Activated naive CD8-positive, alpha-beta T cell (primary cell): ENCODE measurements at regions not wholly inside any gene's neighbourhood (a gene's known extent, or its start where the extent isn't known, plus 50 kb on each side); places are given as distances from the start of the nearest gene placed in this dataset.

Source experiments
- H3K27ac Mint-ChIP-seq: one replicate; pipeline ENCODE4 v1.8.0; 2021; ENCODE audit warnings: mixed read lengths
- H3K27me3 Mint-ChIP-seq: one replicate; pipeline ENCODE4 v1.8.0; 2021; ENCODE audit warnings: mixed read lengths
- H3K36me3 Mint-ChIP-seq: one replicate; pipeline ENCODE4 v1.8.0; 2021; ENCODE audit warnings: mixed read lengths
- H3K4me1 Mint-ChIP-seq: one replicate; pipeline ENCODE4 v1.8.0; 2021; ENCODE audit warnings: low read depth, mixed read lengths
- H3K4me3 Mint-ChIP-seq: one replicate; pipeline ENCODE4 v1.8.0; 2021; ENCODE audit warnings: mild to moderate bottlenecking, mixed read lengths
- H3K9me3 Mint-ChIP-seq: one replicate; pipeline ENCODE4 v1.8.0; 2021; ENCODE audit warnings: low read depth, mixed read lengths

- no peaks in the 10 kb centered on the region for H3K36me3 Mint-ChIP-seq
- no peak overlapping the region for H3K4me3 Mint-ChIP-seq
- H3K27ac Mint-ChIP-seq, result no peak overlapping the region
- no peaks in the 10 kb centered on the region for H3K9me3 Mint-ChIP-seq
- H3K4me1 Mint-ChIP-seq, result no peaks in the 10 kb centered on the region
- peaks cover 4% of the 10 kb centered on the region for H3K27me3 Mint-ChIP-seq
Measured at GRCh38 chr14:66139432-66139831, 346.7 kb upstream of the CCDC196 start.

GRCh38 chr14:66140213-66140918, 345.8 kb upstream of the CCDC196 start:
- Mint-ChIP-seq H3K27ac (no peak overlapping the region), H3K4me3 (no peak overlapping the region), H3K36me3 (no peaks in the 10 kb centered on the region), H3K4me1 (no peaks in the 10 kb centered on the region), H3K9me3 (no peaks in the 10 kb centered on the region), H3K27me3 (peaks cover 6% of the 10 kb centered on the region)

- H3K27ac Mint-ChIP-seq, result no peak overlapping the region
- H3K27me3 Mint-ChIP-seq, result peaks cover 6% of the 10 kb centered on the region
- H3K36me3 Mint-ChIP-seq, result no peaks in the 10 kb centered on the region
- no peaks in the 10 kb centered on the region for H3K4me1 Mint-ChIP-seq
- H3K4me3 Mint-ChIP-seq, result no peak overlapping the region
- no peaks in the 10 kb centered on the region for H3K9me3 Mint-ChIP-seq
Measured at GRCh38 chr14:66140963-66141362, 345.2 kb upstream of the CCDC196 start.

- H3K27ac Mint-ChIP-seq, result no peak overlapping the region
- H3K9me3 Mint-ChIP-seq, result no peaks in the 10 kb centered on the region
- H3K27me3 Mint-ChIP-seq, result peaks cover 9% of the 10 kb centered on the region
- H3K36me3 Mint-ChIP-seq, result no peaks in the 10 kb centered on the region
- H3K4me3 Mint-ChIP-seq, result no peak overlapping the region
- H3K4me1 Mint-ChIP-seq, result no peaks in the 10 kb centered on the region
Measured at GRCh38 chr14:66141733-66142132, 344.4 kb upstream of the CCDC196 start.

- no peaks in the 10 kb centered on the region for H3K4me1 Mint-ChIP-seq
- H3K36me3 Mint-ChIP-seq, result no peaks in the 10 kb centered on the region
- H3K9me3 Mint-ChIP-seq, result no peaks in the 10 kb centered on the region
- no peak overlapping the region for H3K4me3 Mint-ChIP-seq
- peaks cover 9% of the 10 kb centered on the region for H3K27me3 Mint-ChIP-seq
- no peak overlapping the region for H3K27ac Mint-ChIP-seq
Measured at GRCh38 chr14:66143387-66144112, 342.6 kb upstream of the CCDC196 start.

GRCh38 chr14:66152302-66152701, 333.9 kb upstream of the CCDC196 start:
- Mint-ChIP-seq H3K36me3 (no peaks in the 10 kb centered on the region), H3K27me3 (no peaks in the 10 kb centered on the region)

GRCh38 chr14:66152747-66153146, 333.4 kb upstream of the CCDC196 start:
- Mint-ChIP-seq H3K4me1 (no peaks in the 10 kb centered on the region), H3K36me3 (no peaks in the 10 kb centered on the region), H3K4me3 (no peak overlapping the region), H3K27ac (no peak overlapping the region), H3K9me3 (no peaks in the 10 kb centered on the region), H3K27me3 (no peaks in the 10 kb centered on the region)

More at GRCh38 chr14:66152302-66152701, 333.9 kb upstream of the CCDC196 start:
- no peak overlapping the region for H3K4me3 Mint-ChIP-seq
- no peaks in the 10 kb centered on the region for H3K4me1 Mint-ChIP-seq
- no peaks in the 10 kb centered on the region for H3K9me3 Mint-ChIP-seq
- H3K27ac Mint-ChIP-seq, result no peak overlapping the region

GRCh38 chr14:66163023-66163422, 323.1 kb upstream of the CCDC196 start:
- Mint-ChIP-seq H3K27ac (no peak overlapping the region), H3K27me3 (peaks cover 5% of the 10 kb centered on the region), H3K4me3 (no peak overlapping the region), H3K9me3 (peaks cover 7% of the 10 kb centered on the region), H3K36me3 (peaks cover 3% of the 10 kb centered on the region), H3K4me1 (no peaks in the 10 kb centered on the region)

- H3K36me3 Mint-ChIP-seq, result no peaks in the 10 kb centered on the region
- no peak overlapping the region for H3K4me3 Mint-ChIP-seq
- no peak overlapping the region for H3K27ac Mint-ChIP-seq
- H3K9me3 Mint-ChIP-seq, result peaks cover 7% of the 10 kb centered on the region
- no peaks in the 10 kb centered on the region for H3K4me1 Mint-ChIP-seq
- H3K27me3 Mint-ChIP-seq, result peaks cover 5% of the 10 kb centered on the region
Measured at GRCh38 chr14:66165337-66165736, 320.8 kb upstream of the CCDC196 start.

GRCh38 chr14:66174453-66174891, 311.7 kb upstream of the CCDC196 start:
- no peak overlapping the region for H3K4me3 Mint-ChIP-seq
- H3K27me3 Mint-ChIP-seq, result peaks cover 10% of the 10 kb centered on the region
- H3K27ac Mint-ChIP-seq, result no peak overlapping the region
- H3K36me3 Mint-ChIP-seq, result peaks cover 3% of the 10 kb centered on the region
- H3K4me1 Mint-ChIP-seq, result no peaks in the 10 kb centered on the region
- H3K9me3 Mint-ChIP-seq, result no peaks in the 10 kb centered on the region

- H3K36me3 Mint-ChIP-seq, result peaks cover 3% of the 10 kb centered on the region
- no peaks in the 10 kb centered on the region for H3K9me3 Mint-ChIP-seq
- H3K27me3 Mint-ChIP-seq, result peaks cover 5% of the 10 kb centered on the region
- H3K4me1 Mint-ChIP-seq, result no peaks in the 10 kb centered on the region
- H3K27ac Mint-ChIP-seq, result no peak overlapping the region
- H3K4me3 Mint-ChIP-seq, result no peak overlapping the region
Measured at GRCh38 chr14:66177935-66178334, 308.2 kb upstream of the CCDC196 start.

GRCh38 chr14:66196670-66197069, 289.5 kb upstream of the CCDC196 start:
- Mint-ChIP-seq H3K27me3 (peaks cover 18% of the 10 kb centered on the region), H3K36me3 (peaks cover 20% of the 10 kb centered on the region), H3K9me3 (peaks cover 2% of the 10 kb centered on the region), H3K4me3 (no peak overlapping the region), H3K4me1 (no peaks in the 10 kb centered on the region), H3K27ac (no peak overlapping the region)

- Mint-ChIP-seq H3K4me3 (no peak overlapping the region), H3K27ac (no peak overlapping the region), H3K36me3 (peaks cover 22% of the 10 kb centered on the region), H3K4me1 (no peaks in the 10 kb centered on the region), H3K27me3 (peaks cover 20% of the 10 kb centered on the region), H3K9me3 (peaks cover 4% of the 10 kb centered on the region)
Measured at GRCh38 chr14:66197276-66197675, 288.9 kb upstream of the CCDC196 start.

GRCh38 chr14:66206554-66206953, 279.6 kb upstream of the CCDC196 start:
- Mint-ChIP-seq H3K4me1 (no peaks in the 10 kb centered on the region), H3K4me3 (no peak overlapping the region), H3K27me3 (peaks cover 5% of the 10 kb centered on the region), H3K9me3 (peaks cover 14% of the 10 kb centered on the region), H3K36me3 (peaks cover 3% of the 10 kb centered on the region), H3K27ac (no peak overlapping the region)

GRCh38 chr14:66216763-66217162, 269.4 kb upstream of the CCDC196 start:
- peaks cover 10% of the 10 kb centered on the region for H3K9me3 Mint-ChIP-seq
- H3K4me3 Mint-ChIP-seq, result no peak overlapping the region
- H3K36me3 Mint-ChIP-seq, result peaks cover 2% of the 10 kb centered on the region

More at GRCh38 chr14:66216763-66217162, 269.4 kb upstream of the CCDC196 start:
- Mint-ChIP-seq H3K4me1 (no peaks in the 10 kb centered on the region), H3K27me3 (peaks cover 9% of the 10 kb centered on the region), H3K27ac (no peak overlapping the region)
